Lung (tissue), 11 donors: ENCODE measurements at regions not wholly inside any gene's neighbourhood (a gene's known extent, or its start where the extent isn't known, plus 50 kb on each side); places are given as distances from the start of the nearest gene placed in this dataset.

Experiments used
- ATAC-seq: fragments of 200-7000 bp; cut with Tn5 transposase; one replicate; pipeline ENCODE4 v1.9.1; 2020; ENCODE audit warnings: moderate number of reproducible peaks; ENCODE audit not compliant: insufficient read depth, low FRiP score
- DNase-seq, 3 donors: peaks; one replicate each; pipeline ENCODE4 v3.0.0-alpha.2; 2013 to 2017
- H3K27ac ChIP-seq, 2 donors: one replicate each; pipeline ENCODE4 v1.5.1; 2013; ENCODE audit warnings: mild to moderate bottlenecking in 2 of 2, moderate library complexity in 2 of 2, control low read depth in 1 of 2, inconsistent platforms in 1 of 2, low read depth in 1 of 2, low read length in 1 of 2
- H3K27me3 ChIP-seq, 3 donors: one replicate each; pipeline ENCODE4 v1.5.1; 2013; ENCODE audit warnings: low read length in 2 of 3; ENCODE audit not compliant: control insufficient read depth in 3 of 3, insufficient read depth in 3 of 3
- H3K36me3 ChIP-seq, 4 donors: one replicate each; pipeline ENCODE4 v1.5.1; 2013; ENCODE audit warnings: low read length in 4 of 4, mild to moderate bottlenecking in 1 of 4, moderate library complexity in 1 of 4; ENCODE audit not compliant: control insufficient read depth in 4 of 4, insufficient read depth in 4 of 4
- H3K4me1 ChIP-seq, 5 donors: one replicate each; pipeline ENCODE4 v1.5.1; 2013; ENCODE audit warnings: low read length in 5 of 5, mild to moderate bottlenecking in 2 of 5, moderate library complexity in 1 of 5; ENCODE audit not compliant: control insufficient read depth in 5 of 5, insufficient read depth in 5 of 5
- H3K4me3 ChIP-seq: one replicate; pipeline ENCODE4 v1.5.1; 2013; ENCODE audit warnings: mild to moderate bottlenecking, control low read depth, moderate library complexity
- H3K9ac ChIP-seq, 2 donors: one replicate each; pipeline ENCODE4 v1.5.1; 2013; ENCODE audit warnings: low read length in 2 of 2, control low read depth in 1 of 2; ENCODE audit not compliant: insufficient read depth in 1 of 2
- H3K9me3 ChIP-seq, 4 donors: one replicate each; pipeline ENCODE4 v1.5.1; 2013; ENCODE audit warnings: low read length in 3 of 4, mild to moderate bottlenecking in 1 of 4, moderate library complexity in 1 of 4; ENCODE audit not compliant: control insufficient read depth in 4 of 4, insufficient read depth in 3 of 4
- WGBS, 2 donors: extraction: QIAGEN DNeasy Blood & Tissue Kit; methylation state at CpG; one replicate each; pipeline ENCODE4 v1.1.7; 2013; 5-methylcytosine and 5-hydroxymethylcytosine counted together
- TF ChIP-seq, protein P1 (sequence below): IDR thresholded peaks from 2 replicates; pipeline ENCODE4 v1.5.1; 2012; ENCODE audit warnings: mild to moderate bottlenecking; ENCODE audit errors: control extremely low read depth, extremely low read depth
- donor health status: control.
- donor health status: control.
- donor health status: Bipolar disorder and iron deficiency.
- donor health status: healthy.
- donor health status: DM: yes; HTN: yes; CAD: no.

- TF ChIP-seq, protein P1, sequence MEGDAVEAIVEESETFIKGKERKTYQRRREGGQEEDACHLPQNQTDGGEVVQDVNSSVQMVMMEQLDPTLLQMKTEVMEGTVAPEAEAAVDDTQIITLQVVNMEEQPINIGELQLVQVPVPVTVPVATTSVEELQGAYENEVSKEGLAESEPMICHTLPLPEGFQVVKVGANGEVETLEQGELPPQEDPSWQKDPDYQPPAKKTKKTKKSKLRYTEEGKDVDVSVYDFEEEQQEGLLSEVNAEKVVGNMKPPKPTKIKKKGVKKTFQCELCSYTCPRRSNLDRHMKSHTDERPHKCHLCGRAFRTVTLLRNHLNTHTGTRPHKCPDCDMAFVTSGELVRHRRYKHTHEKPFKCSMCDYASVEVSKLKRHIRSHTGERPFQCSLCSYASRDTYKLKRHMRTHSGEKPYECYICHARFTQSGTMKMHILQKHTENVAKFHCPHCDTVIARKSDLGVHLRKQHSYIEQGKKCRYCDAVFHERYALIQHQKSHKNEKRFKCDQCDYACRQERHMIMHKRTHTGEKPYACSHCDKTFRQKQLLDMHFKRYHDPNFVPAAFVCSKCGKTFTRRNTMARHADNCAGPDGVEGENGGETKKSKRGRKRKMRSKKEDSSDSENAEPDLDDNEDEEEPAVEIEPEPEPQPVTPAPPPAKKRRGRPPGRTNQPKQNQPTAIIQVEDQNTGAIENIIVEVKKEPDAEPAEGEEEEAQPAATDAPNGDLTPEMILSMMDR, result no peak
- H3K9me3 ChIP-seq, result peaks cover 0 to 3% (median 0%) of the 10 kb centered on the region in 4 donors
- no peak for ATAC-seq
- H3K27ac ChIP-seq, result no peak overlapping the region
- H3K4me3 ChIP-seq, result no peak overlapping the region
- H3K36me3 ChIP-seq, result no peaks in the 10 kb centered on the region
- no peaks in the 10 kb centered on the region for H3K4me1 ChIP-seq
- H3K27me3 ChIP-seq, result no peaks in the 10 kb centered on the region
- H3K9ac ChIP-seq, result no peak overlapping the region
- DNase-seq, result no peak
Measured at GRCh38 chr2:57798346-57798745, 248.3 kb upstream of the VRK2 start.

DNA sequence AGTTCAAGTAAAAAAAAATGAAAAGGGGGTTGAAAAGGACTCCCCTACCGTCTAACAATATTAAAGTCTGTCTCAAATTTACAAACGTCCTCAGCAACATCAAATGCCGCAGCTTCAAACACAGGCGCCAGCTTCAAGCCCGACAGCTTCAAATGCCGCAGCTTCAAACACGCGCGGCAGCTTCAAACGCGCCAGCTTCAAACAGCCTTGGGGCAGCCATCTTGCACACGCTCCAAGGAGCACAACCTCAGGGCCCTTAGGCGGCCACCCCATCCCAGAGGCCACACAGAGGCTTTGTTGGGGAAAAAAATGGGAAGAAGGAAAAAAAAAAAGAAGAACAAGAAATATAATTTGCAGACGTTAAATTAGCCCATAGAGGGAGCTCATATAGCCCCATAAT lies 244.4 kb upstream of the VRK2 start:
- Histone ChIP-seq H3K4me1 (no peaks in the 10 kb centered on the region), H3K9ac (no peak overlapping the region), H3K27ac (no peak overlapping the region), H3K36me3 (no peaks in the 10 kb centered on the region), H3K27me3 (no peaks in the 10 kb centered on the region), H3K9me3 (no peaks in the 10 kb centered on the region), H3K4me3 (no peak overlapping the region)
- DNase-seq (no peak), ATAC-seq (no peak)
- 94 to 96% methylated on average over 14 of the region's 14 CpGs for WGBS, 2 donors
- TF ChIP-seq, protein P1, result no peak

DNA sequence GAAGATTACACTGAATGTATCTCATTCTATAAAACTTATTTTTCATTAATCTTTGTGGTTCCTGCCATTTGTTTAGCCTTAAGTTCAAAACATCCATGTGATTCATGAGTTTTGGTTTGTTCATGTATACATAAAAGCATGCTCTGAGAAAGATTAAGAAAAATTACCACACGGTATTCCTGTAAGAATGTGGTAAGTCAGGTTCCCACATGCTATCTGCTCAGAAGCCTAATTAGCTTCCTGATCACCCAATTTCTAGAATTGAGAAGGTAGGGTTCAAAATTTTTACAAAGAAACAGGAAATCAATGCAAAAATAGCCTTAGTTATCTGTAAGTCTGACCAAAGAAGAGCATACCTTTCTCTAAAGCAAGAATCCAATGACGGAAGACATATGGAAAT lies 241.6 kb upstream of the VRK2 start:
- H3K4me1 ChIP-seq, result no peaks in the 10 kb centered on the region
- no peak overlapping the region for H3K4me3 ChIP-seq
- 79 to 86% methylated on average over 2 of the region's 2 CpGs for WGBS, 2 donors
- H3K27me3 ChIP-seq, result no peaks in the 10 kb centered on the region
- no peak overlapping the region for H3K9ac ChIP-seq
- TF ChIP-seq, protein P1, result no peak
- no peaks in the 10 kb centered on the region for H3K36me3 ChIP-seq
- H3K9me3 ChIP-seq, result no peaks in the 10 kb centered on the region
- ATAC-seq (no peak), DNase-seq (no peak)
- no peak overlapping the region for H3K27ac ChIP-seq

GRCh38 chr2:57806449-57806968 lies 240.1 kb upstream of the VRK2 start:
- H3K9ac ChIP-seq, result no peak overlapping the region
- 95% methylated on average over 1 of the region's 1 CpG for WGBS, 2 donors
- DNase-seq, result no peak

More at GRCh38 chr2:57806449-57806968, 240.1 kb upstream of the VRK2 start:
- no peak overlapping the region for H3K27ac ChIP-seq
- H3K36me3 ChIP-seq, result no peaks in the 10 kb centered on the region
- ATAC-seq, result no peak
- TF ChIP-seq, protein P1, result no peak
- no peaks in the 10 kb centered on the region for H3K9me3 ChIP-seq
- H3K4me1 ChIP-seq, result no peaks in the 10 kb centered on the region
- H3K4me3 ChIP-seq, result no peak overlapping the region
- H3K27me3 ChIP-seq, result no peaks in the 10 kb centered on the region
